ENCODE measurements at regions not wholly inside any gene's neighbourhood (a gene's known extent, or its start where the extent isn't known, plus 50 kb on each side); places are given as distances from the start of the nearest gene placed in this dataset.
"Not testable (repeated sequence)": the region's sequence is repeated elsewhere in the genome, so short reads cannot be mapped to it uniquely, and the experiment has no call there.

GRCh38 chr17:20842012-20842411, 200.8 kb downstream of the USP22 start:
- WGBS: 96% methylated on average over 6 of the region's 14 CpGs
- H3K4me3 ChIP-seq; DNase-seq (ENCODE audit: low spot score); H3K36me3 ChIP-seq; H3K4me1 ChIP-seq (replicated peaks); intact Hi-C loops (cut with DNase I); H3K9me3 ChIP-seq; H3K27ac ChIP-seq; H3K27me3 ChIP-seq (replicated peaks; ENCODE audit: insufficient read depth): not testable (repeated sequence)

- 86% methylated on average over 4 of the region's 19 CpGs for WGBS
- H3K4me1 ChIP-seq (replicated peaks); DNase-seq (ENCODE audit: low spot score); H3K9me3 ChIP-seq; H3K36me3 ChIP-seq; H3K4me3 ChIP-seq; intact Hi-C loops (cut with DNase I); H3K27ac ChIP-seq; H3K27me3 ChIP-seq (replicated peaks; ENCODE audit: insufficient read depth): not testable (repeated sequence)
Measured at GRCh38 chr17:20843261-20843660, 199.6 kb downstream of the USP22 start.

GRCh38 chr17:20843799-20844553, 198.8 kb downstream of the USP22 start:
- H3K4me3 ChIP-seq; H3K36me3 ChIP-seq; H3K27ac ChIP-seq; H3K4me1 ChIP-seq (replicated peaks); H3K9me3 ChIP-seq; intact Hi-C loops (cut with DNase I); H3K27me3 ChIP-seq (replicated peaks; ENCODE audit: insufficient read depth): not testable (repeated sequence)
- DNase-seq (ENCODE audit: low spot score): peak; percentile 9
- WGBS: 4% methylated on average over 8 of the region's 74 CpGs

- peak in 3 of 4 experiments; percentile 41 to 69 (median 53) for TF ChIP-seq CTCF (IDR thresholded peaks at IDR 0.05)
- H3K36me3 ChIP-seq; H3K27ac ChIP-seq; H3K9me3 ChIP-seq; intact Hi-C loops (cut with DNase I); H3K27me3 ChIP-seq (replicated peaks; ENCODE audit: insufficient read depth); H3K4me3 ChIP-seq; DNase-seq (ENCODE audit: low spot score); H3K4me1 ChIP-seq (replicated peaks): not testable (repeated sequence)
- 74% methylated on average over 3 of the region's 3 CpGs for WGBS
Measured at GRCh38 chr17:20848869-20849443, 193.9 kb downstream of the USP22 start.

GRCh38 chr17:20851591-20852238, 191.1 kb downstream of the USP22 start:
- peak overlapping the region; percentile 14 to 25 for H3K4me3 ChIP-seq
- intact Hi-C loops (cut with DNase I); H3K36me3 ChIP-seq; H3K4me1 ChIP-seq (replicated peaks); H3K27me3 ChIP-seq (replicated peaks; ENCODE audit: insufficient read depth); H3K9me3 ChIP-seq: not testable (repeated sequence)
- peak; percentile 25 for TF ChIP-seq POLR2AphosphoS5 (IDR thresholded peaks at IDR 0.05)
- peak overlapping the region; percentile 65 to 74 for H3K27ac ChIP-seq
- WGBS: 3% methylated on average over 21 of the region's 21 CpGs
- peak; percentile 61 for DNase-seq (ENCODE audit: low spot score)

GRCh38 chr17:20852239-20852989, 190.4 kb downstream of the USP22 start:
- Histone ChIP-seq H3K9me3 (no peaks in the 10 kb centered on the region), H3K27ac (peak overlapping the region; percentile 65 to 74), H3K36me3 (no peaks in the 10 kb centered on the region), H3K4me1 (replicated peaks) (no peaks in the 10 kb centered on the region), H3K27me3 (replicated peaks; ENCODE audit: insufficient read depth) (no peaks in the 10 kb centered on the region), H3K4me3 (peak overlapping the region; percentile 14 to 25)
- peak; percentile 61 for DNase-seq (ENCODE audit: low spot score)
- 2% methylated on average over 36 of the region's 36 CpGs for WGBS
- intact Hi-C loops (cut with DNase I): no loop called here
- TF ChIP-seq POLR2A (IDR thresholded peaks at IDR 0.05) (peak; percentile 47), CTCF (IDR thresholded peaks at IDR 0.05) (no peak), POLR2AphosphoS5 (IDR thresholded peaks at IDR 0.05) (peak; percentile 49)

Data from prostate gland (tissue), 2 donors.